HepG2 (cell line): ENCODE measurements at regions not wholly inside any gene's neighbourhood (a gene's known extent, or its start where the extent isn't known, plus 50 kb on each side); places are given as distances from the start of the nearest gene placed in this dataset.

ENCODE experiments used
- ATAC-seq: fragments of 200-7000 bp; cut with Tn5 transposase; 3 replicates; pipeline ENCODE4 v1.9.1; 2020; ENCODE audit warnings: mild to moderate bottlenecking, moderate library complexity
- BruUV-seq: library from RNA; stranded (reverse); fragments of 400-500 nt; replicated peaks from 2 replicates; lab custom pipeline; 2021; lab: Mats Ljungman, UMichigan
- CTCF ChIA-PET: fragments of 300-600 bp; formaldehyde crosslinking; extraction: SDS; loops from one replicate; lab custom pipeline; 2021; ENCODE audit warnings: low total read pairs, inconsistent platforms, low intra/inter-chr PET ratio; lab: Yijun Ruan, JAX
- POLR2A ChIA-PET: fragments of 350-600 bp; sonication (Branson Sonifier 250); formaldehyde crosslinking; loops from one replicate; lab custom pipeline; 2020; ENCODE audit warnings: antibody characterized with exemption, inconsistent platforms; lab: Yijun Ruan, JAX
- DNase-seq: peaks from one replicate; pipeline ENCODE4 v3.0.0-alpha.2; 2015; ENCODE audit warnings: low spot score
- FAIRE-seq: peaks from 3 replicates; lab custom pipeline; 2011; peaks lifted over from hg19 to GRCh38; lab: Jason Lieb, UNC
- H2AFZ ChIP-seq: one replicate; pipeline ENCODE4 v1.6.1; 2011; ENCODE audit warnings: low read length, inconsistent platforms
- H3K27ac ChIP-seq: fragments of 300-600 bp; 3 replicates; pipeline ENCODE4 v1.8.0; 2011; ENCODE audit warnings: mixed run types, mild to moderate bottlenecking, mixed read lengths, low read length, inconsistent platforms; ENCODE audit not compliant: insufficient read depth; ENCODE audit errors: extremely low read length
- H3K27me3 ChIP-seq, 2 experiments: fragments of 200-600 bp in 1 of 2; 2 replicates in 1 of 2; 3 replicates in 1 of 2; pipeline versions ENCODE4 v1.6.0 to v1.8.0; 2011; ENCODE audit warnings: low read length in 2 of 2, mild to moderate bottlenecking in 2 of 2, moderate library complexity in 2 of 2, inconsistent platforms in 1 of 2; ENCODE audit not compliant: insufficient read depth in 2 of 2, control insufficient read depth in 1 of 2
- H3K36me3 ChIP-seq, 2 experiments: fragments of 200-600 bp in 1 of 2; replicated peaks in 1 of 2; 2 replicates in 1 of 2; 3 replicates in 1 of 2; pipeline versions ENCODE4 v1.5.1 to v1.8.0; 2011; ENCODE audit warnings: low read length in 2 of 2, inconsistent platforms in 1 of 2; ENCODE audit not compliant: insufficient read depth in 2 of 2, control insufficient read depth in 1 of 2
- H3K4me1 ChIP-seq: 2 replicates; pipeline ENCODE4 v1.5.1; 2012; ENCODE audit warnings: low read length, inconsistent platforms; ENCODE audit not compliant: insufficient read depth
- H3K4me2 ChIP-seq: 2 replicates; pipeline ENCODE4 v1.6.0; 2011; ENCODE audit warnings: low read depth, low read length, inconsistent platforms
- H3K4me3 ChIP-seq, 3 experiments: fragments of 200-600 bp in 1 of 3; sonication (generic), shearing (Covaris generic) in 1 of 3; replicated peaks in 1 of 3; 2 replicates each; pipeline ENCODE4 v1.5.1; 2011 to 2016; ENCODE audit warnings: low read length in 3 of 3, inconsistent platforms in 2 of 3, low read depth in 2 of 3, mild to moderate bottlenecking in 2 of 3, control low read depth in 1 of 3, mixed read lengths in 1 of 3; ENCODE audit not compliant: insufficient read depth in 1 of 3
- H3K79me2 ChIP-seq: one replicate; pipeline ENCODE4 v1.6.1; 2011; ENCODE audit warnings: low read length, inconsistent platforms; ENCODE audit not compliant: insufficient read depth
- H3K9ac ChIP-seq: 2 replicates; pipeline ENCODE4 v1.6.0; 2011; ENCODE audit warnings: mild to moderate bottlenecking, low read depth, low read length, inconsistent platforms; ENCODE audit not compliant: insufficient read depth
- H3K9me3 ChIP-seq: 2 replicates; pipeline ENCODE4 v1.5.1; 2012; ENCODE audit warnings: mild to moderate bottlenecking, low read length
- H4K20me1 ChIP-seq: 2 replicates; pipeline ENCODE4 v1.6.0; 2011; ENCODE audit warnings: inconsistent platforms, mild to moderate bottlenecking, low read length, moderate library complexity; ENCODE audit not compliant: insufficient read depth
- AFF4 ChIP-seq: sonication (generic); formaldehyde crosslinking; IDR thresholded peaks from 2 replicates; pipeline ENCODE4 v1.4.0; 2020; ENCODE audit warnings: missing genetic modification reagents
- AHDC1 ChIP-seq: sonication (generic); formaldehyde crosslinking; IDR thresholded peaks from 2 replicates; pipeline ENCODE4 v1.5.1; 2020; ENCODE audit warnings: mild to moderate bottlenecking, missing genetic modification reagents, borderline replicate concordance
- ARNT ChIP-seq: fragments of 450-650 bp; IDR thresholded peaks from 2 replicates; pipeline ENCODE4 v1.6.1; 2017
- FOSL2 ChIP-seq: sonication (generic); formaldehyde crosslinking; IDR thresholded peaks from 2 replicates; pipeline ENCODE4 v1.4.0; 2020; ENCODE audit warnings: missing genetic modification reagents
- HOXA9 ChIP-seq: sonication (generic); formaldehyde crosslinking; IDR thresholded peaks from 2 replicates; pipeline ENCODE4 v1.8.1; 2022; ENCODE audit warnings: missing genetic modification reagents, mild to moderate bottlenecking, moderate library complexity, borderline replicate concordance
- LCORL ChIP-seq, 2 experiments: fragments of 450-650 bp in 1 of 2; sonication (generic) in 1 of 2; formaldehyde crosslinking in 1 of 2; IDR thresholded peaks; 2 replicates each; pipeline versions ENCODE4 v1.5.0 to v1.6.1; 2017 to 2020; ENCODE audit warnings: antibody characterized with exemption in 1 of 2, missing genetic modification reagents in 1 of 2
- SMAD3 ChIP-seq: sonication (generic); formaldehyde crosslinking; IDR thresholded peaks from 2 replicates; pipeline ENCODE4 v1.4.0; 2020; ENCODE audit warnings: missing genetic modification reagents
- ZNF121 ChIP-seq: sonication (generic); formaldehyde crosslinking; IDR thresholded peaks from 2 replicates; pipeline ENCODE4 v1.5.0; 2020; ENCODE audit warnings: mild to moderate bottlenecking, missing genetic modification reagents
- ZNF296 ChIP-seq: sonication (generic); formaldehyde crosslinking; conservative IDR thresholded peaks from 2 replicates; pipeline ENCODE4 v1.5.0; 2020; ENCODE audit warnings: mild to moderate bottlenecking, missing genetic modification reagents
- ZNF619 ChIP-seq: sonication (generic); formaldehyde crosslinking; IDR thresholded peaks from 2 replicates; pipeline ENCODE4 v1.4.0; 2020; ENCODE audit warnings: mild to moderate bottlenecking, missing genetic modification reagents
- ZNF678 ChIP-seq: sonication (generic); formaldehyde crosslinking; IDR thresholded peaks from 2 replicates; pipeline ENCODE4 v1.4.0; 2020; ENCODE audit warnings: mild to moderate bottlenecking, missing genetic modification reagents
- ZNF709 ChIP-seq: sonication (generic); formaldehyde crosslinking; IDR thresholded peaks from 2 replicates; pipeline ENCODE4 v1.5.0; 2020; ENCODE audit warnings: mild to moderate bottlenecking, missing genetic modification reagents
- ZUFSP ChIP-seq: sonication (generic); formaldehyde crosslinking; IDR thresholded peaks from 2 replicates; pipeline ENCODE4 v1.9.0; 2021; ENCODE audit warnings: missing genetic modification reagents, mild to moderate bottlenecking, borderline replicate concordance
- WGBS: methylation state at CpG from one replicate; pipeline ENCODE4 v1.1.6; 2017; ENCODE audit warnings: low lambda C conversion rate; 5-methylcytosine and 5-hydroxymethylcytosine counted together
- in situ Hi-C: cut with HindIII; loops from 2 replicates; pipeline ENCODE4 v1.10.0; 2017; ENCODE audit warnings: low pct_unique_long_range_greater_than_20kb; ENCODE audit not compliant: extremely low pct_ligation_motif_present
- intact Hi-C: fragments of 100-400 bp; cut with micrococcal nuclease; formaldehyde crosslinking; loops from one replicate; pipeline ENCODE4 v1.10.0; 2022; ENCODE audit not compliant: unreplicated experiment

GRCh38 chr7:12809476-12809875, 122.0 kb downstream of the ARL4A start (continued):
- no peak for TF ChIP-seq AFF4 (CRISPR knock-in tag)
- TF ChIP-seq, all 625 proteins: peak for 0

- no peaks in the 10 kb centered on the region for H3K4me1 ChIP-seq
- intact Hi-C loops = no loop called here
- TF ChIP-seq AHDC1 (CRISPR knock-in tag) = no peak
- no peak for TF ChIP-seq FOSL2 (CRISPR knock-in tag)
- no peak for TF ChIP-seq ZNF709 (CRISPR knock-in tag)
- TF ChIP-seq ZNF678 = no peak
- no peak for TF ChIP-seq LCORL (IDR thresholded peaks at IDR 0.05)
- TF ChIP-seq LCORL (CRISPR knock-in tag; IDR thresholded peaks at IDR 0.05) = no peak
- no peak for TF ChIP-seq ZNF619 (CRISPR knock-in tag)
- no peak for TF ChIP-seq ZUFSP (CRISPR knock-in tag)
- TF ChIP-seq HOXA9 (CRISPR knock-in tag) = no peak
- TF ChIP-seq ZNF121 (CRISPR knock-in tag) = no peak
- no peak for TF ChIP-seq ZNF296 (CRISPR knock-in tag)
- TF ChIP-seq SMAD3 (CRISPR knock-in tag) = no peak
- TF ChIP-seq ARNT = no peak
Observed at GRCh38 chr7:12812111-12812510, 124.7 kb downstream of the ARL4A start.

More at GRCh38 chr7:12812111-12812510, 124.7 kb downstream of the ARL4A start:
- 40% methylated on average over 4 of the region's 4 CpGs for WGBS
- in situ Hi-C loops = no loop called here
- Histone ChIP-seq H3K4me3 (no peak overlapping the region), H3K9ac (no peak overlapping the region), H3K9me3 (no peaks in the 10 kb centered on the region), H3K4me2 (no peak overlapping the region), H3K79me2 (no peaks in the 10 kb centered on the region), H3K27me3 (no peaks in the 10 kb centered on the region), H2AFZ (no peak overlapping the region), H4K20me1 (no peaks in the 10 kb centered on the region), H3K27ac (no peak overlapping the region), H3K36me3 (no peaks in the 10 kb centered on the region)
- FAIRE-seq = no peak
- BruUV-seq = no TSS peak
- ChIA-PET POLR2A (no interaction called here), CTCF (no interaction called here)
- DNase-seq = no peak
- ATAC-seq = no peak
